ENCODE measurements at regions not wholly inside any gene's neighbourhood (a gene's known extent, or its start where the extent isn't known, plus 50 kb on each side); places are given as distances from the start of the nearest gene placed in this dataset.

- DNase-seq (ENCODE audit: low read depth), result no peak
These were observed 154.0 kb upstream of the SYT13 start for GRCh38 chr11:45440111-45440510.

GRCh38 chr11:45436966-45437365 is 150.8 kb upstream of the SYT13 start:
- no peak for DNase-seq (ENCODE audit: low read depth)

DNA sequence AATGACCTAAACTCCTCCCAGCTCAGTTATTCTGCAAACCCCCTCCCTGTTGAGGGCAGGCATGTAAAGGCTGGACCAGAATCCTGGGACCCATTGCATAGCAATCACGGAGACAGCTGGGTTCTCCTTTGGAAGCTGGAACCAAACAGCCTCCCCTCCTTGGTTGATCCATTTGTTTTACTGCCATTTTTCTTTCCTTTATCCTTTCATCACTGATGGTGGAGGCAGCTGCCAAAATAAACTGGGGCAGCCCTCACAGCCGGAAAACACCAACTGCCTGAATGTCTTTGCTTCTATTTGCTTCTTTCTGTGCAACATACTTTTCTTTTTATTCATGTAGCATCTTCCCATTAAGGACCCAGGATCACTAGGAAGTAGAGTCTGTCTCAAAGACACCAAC is 150.0 kb upstream of the SYT13 start:
- DNase-seq (ENCODE audit: low read depth), result no peak

GRCh38 chr11:45435706-45436105 is 149.6 kb upstream of the SYT13 start:
- no peak for DNase-seq (ENCODE audit: low read depth)

GRCh38 chr11:45432910-45433309 is 146.8 kb upstream of the SYT13 start:
- no peak for DNase-seq (ENCODE audit: low read depth)

DNA sequence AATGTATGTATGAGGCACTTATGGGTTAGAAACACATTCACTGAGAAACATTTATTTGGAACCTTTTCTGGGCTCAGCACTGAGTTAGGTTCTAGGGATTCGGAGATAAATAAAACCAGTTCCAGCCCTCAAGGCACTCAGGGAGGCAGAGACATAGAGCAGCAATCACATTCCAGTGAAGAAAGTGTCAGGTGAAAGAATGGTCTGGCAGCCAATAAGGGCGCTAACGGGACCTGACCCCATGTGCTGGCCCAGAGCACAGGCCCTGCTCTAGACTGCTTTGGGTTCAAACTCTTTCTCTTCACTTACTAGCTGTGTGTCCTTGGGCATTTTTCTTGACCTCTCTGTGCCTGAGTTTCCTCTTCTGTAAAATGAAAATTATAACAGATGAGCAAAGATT is 146.0 kb upstream of the SYT13 start:
- DNase-seq (ENCODE audit: low read depth), result no peak

- no peak for DNase-seq (ENCODE audit: low read depth)
These were observed 145.2 kb upstream of the SYT13 start for GRCh38 chr11:45431046-45432018.

GRCh38 chr11:45430361-45430760 is 144.2 kb upstream of the SYT13 start:
- DNase-seq (ENCODE audit: low read depth), result no peak

DNA sequence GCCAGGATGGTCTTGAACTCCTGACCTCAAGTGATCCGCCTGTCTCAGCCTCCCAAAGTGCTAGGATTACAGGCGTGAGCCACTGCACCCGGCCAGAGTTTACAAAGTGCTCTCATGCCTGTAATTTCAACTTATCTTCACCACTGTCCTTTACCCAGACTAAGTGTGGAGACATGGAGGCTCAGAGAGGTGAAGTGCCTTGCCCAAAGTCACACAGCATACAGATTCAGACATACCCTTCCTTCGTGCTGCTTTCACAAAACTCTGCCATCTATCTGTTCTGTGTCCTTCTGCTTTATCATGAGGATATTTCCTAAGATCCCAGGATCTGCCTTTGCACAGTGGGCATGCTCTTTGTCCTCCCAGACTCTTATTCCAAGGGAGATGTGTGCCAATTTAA is 143.6 kb upstream of the SYT13 start:
- no peak for DNase-seq (ENCODE audit: low read depth)

DNA sequence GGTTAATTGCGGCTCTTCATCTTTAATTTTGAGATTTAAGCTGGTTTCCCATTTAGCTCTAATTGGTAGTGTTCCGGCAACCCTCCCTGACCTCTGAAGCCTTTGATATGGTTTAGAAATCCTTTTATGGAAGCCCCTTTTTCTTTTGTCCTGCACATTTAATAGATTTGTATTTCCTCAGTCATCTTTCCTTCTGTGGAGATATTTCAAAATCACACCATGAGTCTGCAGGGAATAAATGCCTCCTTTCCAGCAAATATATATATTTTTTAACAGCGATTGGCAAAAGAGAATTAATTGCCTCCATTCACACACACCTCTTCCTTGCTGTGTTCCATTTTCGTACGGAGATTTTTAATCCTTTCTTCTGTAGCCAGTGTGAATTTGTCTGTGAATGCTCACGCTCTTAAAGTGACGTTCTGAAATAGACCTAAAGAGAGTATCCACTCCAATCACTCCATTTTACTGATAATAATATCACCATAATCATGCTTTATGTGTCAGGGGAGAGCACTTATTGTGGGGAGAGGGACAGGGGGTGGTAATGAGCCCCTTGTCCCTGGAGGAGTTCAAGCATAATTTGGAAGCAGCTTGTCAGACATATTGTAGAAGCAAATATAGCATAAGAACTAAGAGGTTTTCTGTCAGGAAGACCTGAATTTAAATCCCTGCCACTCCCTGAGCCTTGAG is 142.5 kb upstream of the SYT13 start:
- no peak for DNase-seq (ENCODE audit: low read depth)

GRCh38 chr11:45428116-45428515 is 142.0 kb upstream of the SYT13 start:
- no peak for DNase-seq (ENCODE audit: low read depth)

- DNase-seq (ENCODE audit: low read depth), result no peak
These were observed 138.5 kb upstream of the SYT13 start for GRCh38 chr11:45424411-45425180.

- DNase-seq (ENCODE audit: low read depth), result no peak
These were observed 137.5 kb upstream of the SYT13 start for GRCh38 chr11:45423475-45424120.

GRCh38 chr11:45423036-45423435 is 136.9 kb upstream of the SYT13 start:
- peak; percentile 15 for DNase-seq (ENCODE audit: low read depth)

GRCh38 chr11:45414088-45414487 is 127.9 kb upstream of the SYT13 start:
- DNase-seq (ENCODE audit: low read depth), result no peak

DNA sequence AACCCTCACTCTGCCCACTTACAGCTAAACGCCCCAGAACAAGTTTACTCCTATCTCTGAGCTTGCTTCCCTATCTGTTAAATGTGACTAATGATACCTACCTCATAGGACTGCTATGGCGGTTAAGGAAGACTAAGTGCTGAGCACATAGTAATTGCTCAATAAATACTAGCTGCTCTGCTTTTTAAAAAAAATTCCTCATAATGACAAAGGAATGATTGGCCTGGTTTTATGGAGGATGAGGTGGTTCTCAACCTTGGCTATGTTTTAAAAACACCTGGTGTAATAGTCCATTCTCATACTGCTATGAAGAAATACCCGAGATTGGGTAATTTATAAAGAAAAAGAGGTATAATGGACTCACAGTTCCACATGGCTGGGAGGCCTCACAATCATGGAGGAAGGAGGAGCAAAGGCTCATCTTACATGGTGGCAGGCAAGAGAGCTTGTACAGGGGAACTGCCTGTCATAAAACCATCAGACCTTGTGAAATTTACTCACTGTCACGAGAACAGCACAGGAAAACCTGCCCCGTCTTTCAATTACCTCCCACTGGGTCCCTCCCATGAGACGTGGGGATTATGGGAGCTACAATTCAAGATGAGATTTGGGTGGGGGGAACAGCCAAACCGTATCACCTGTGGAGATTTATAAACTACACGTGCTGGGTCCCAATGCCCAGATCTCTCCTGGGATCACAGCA is 127.2 kb upstream of the SYT13 start:
- DNase-seq (ENCODE audit: low read depth), result no peak

GRCh38 chr11:45412521-45412920 is 126.4 kb upstream of the SYT13 start:
- DNase-seq (ENCODE audit: low read depth), result no peak

DNA sequence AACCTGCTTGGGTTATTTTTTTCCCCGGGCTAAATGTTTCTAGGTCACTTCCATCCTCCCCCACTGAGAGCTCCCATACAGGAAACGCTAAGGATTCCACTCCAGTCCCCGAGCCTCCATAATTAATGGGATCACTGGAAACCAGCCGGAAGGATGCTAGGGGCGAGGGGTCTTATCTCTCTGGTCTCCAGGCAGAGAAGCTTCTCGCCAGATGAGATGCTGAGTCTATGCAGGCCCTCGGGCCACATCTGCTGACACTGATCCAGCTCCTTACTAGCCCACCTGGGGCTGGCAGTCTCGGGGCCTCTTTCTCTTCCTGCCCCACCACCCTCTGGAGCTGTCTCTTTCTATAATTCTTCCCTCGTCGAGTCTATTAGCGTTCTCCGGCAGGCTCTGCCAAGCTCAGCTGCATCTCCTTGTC is 125.9 kb upstream of the SYT13 start:
- peak; percentile 42 for DNase-seq (ENCODE audit: low read depth)

- DNase-seq (ENCODE audit: low read depth), result peak; percentile 49
These were observed 125.2 kb upstream of the SYT13 start for GRCh38 chr11:45411228-45411946.

DNA sequence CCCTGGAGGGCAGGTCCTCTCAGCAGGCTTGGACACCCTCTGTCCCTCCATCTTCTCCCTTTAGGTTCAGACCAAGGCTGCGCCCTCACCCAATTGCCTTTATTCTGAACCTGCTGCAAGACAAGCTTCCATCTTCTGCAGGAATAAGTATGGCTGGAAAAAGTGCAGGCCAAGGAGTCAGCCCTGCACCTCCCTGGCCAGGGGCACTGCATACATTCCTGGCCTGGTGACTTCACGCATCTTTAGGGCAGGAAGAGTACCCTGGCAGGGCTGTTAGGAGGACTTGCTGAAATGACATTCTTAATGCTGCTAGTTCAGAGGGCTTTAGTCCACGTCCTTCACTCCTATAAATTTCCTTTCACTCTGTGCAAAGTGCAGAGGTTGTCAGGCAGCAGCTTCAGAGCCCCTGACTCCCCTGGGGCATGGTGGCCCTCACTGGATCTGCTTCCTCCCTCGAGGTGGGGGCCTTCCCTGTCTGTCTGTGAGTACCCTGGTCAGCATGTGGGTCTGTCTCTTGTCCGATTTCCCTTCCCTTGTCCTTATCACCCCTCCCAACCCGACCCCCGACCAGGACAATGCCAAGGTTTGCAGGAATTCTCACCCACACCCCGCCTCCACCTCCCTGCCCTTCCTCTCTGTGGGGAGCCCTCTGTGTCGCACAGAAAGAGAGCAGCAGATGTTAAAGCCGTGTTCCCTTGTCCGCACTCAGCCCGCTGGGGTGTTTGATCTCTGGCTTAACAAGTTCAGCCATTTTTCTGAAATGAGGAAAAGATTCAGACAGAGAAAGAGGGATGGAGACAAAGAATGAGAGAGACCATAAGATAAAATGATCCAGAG is 124.5 kb upstream of the SYT13 start:
- no peak for DNase-seq (ENCODE audit: low read depth)

Measured in EH (cell line).